ENCODE measurements at regions not wholly inside any gene's neighbourhood (a gene's known extent, or its start where the extent isn't known, plus 50 kb on each side); places are given as distances from the start of the nearest gene placed in this dataset.

DNA sequence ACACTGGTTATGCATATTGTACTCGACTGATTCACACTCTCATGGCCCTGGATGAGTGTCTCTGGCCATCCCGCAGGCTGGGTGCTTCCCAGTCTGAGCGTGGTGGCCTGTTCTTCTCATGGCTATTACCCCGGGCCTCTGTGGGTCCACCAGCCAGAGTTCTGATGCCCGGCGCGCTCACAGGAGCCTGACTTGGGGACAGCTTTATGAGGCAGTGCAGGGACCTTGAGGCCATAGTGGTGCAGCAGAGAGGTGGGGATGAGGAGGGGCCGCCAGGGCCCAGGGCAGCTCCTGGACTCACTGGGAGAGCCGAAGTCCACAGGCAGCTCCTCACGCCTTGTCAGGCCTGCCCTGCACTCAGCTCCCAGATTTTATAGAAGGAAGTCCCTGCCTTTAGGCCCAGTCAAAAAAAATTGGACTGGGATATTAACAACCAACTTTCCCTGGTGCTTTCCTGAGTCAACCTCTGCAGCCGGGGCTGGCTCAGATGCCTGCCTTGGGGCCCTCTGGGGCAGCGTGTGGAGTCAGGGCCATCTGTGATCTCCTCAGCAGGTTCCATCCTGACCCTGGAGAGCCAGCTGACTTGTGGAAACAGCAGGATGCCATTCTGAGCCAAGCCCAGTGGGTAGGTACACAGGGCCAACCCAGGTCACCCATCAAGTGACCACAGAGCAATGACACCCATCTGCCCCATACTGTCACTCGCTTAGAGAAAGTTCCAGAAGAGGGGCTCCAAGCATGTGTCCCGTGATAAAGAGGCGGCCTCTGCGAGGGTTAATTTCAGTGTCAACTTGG lies 89.4 kb upstream of the DIO3 start:
- Histone ChIP-seq H3K36me3 (replicated peaks; ENCODE audit: low read depth, low read length) (no peaks in the 10 kb centered on the region), H2AFZ (ENCODE audit: low read depth, low read length) (no peak overlapping the region), H3K4me1 (ENCODE audit: low read length) (no peaks in the 10 kb centered on the region), H3K27me3 (ENCODE audit: low read depth, low read length) (no peaks in the 10 kb centered on the region), H3K4me3 (ENCODE audit: low read length) (no peak overlapping the region), H4K20me1 (ENCODE audit: insufficient read depth, low read length) (no peaks in the 10 kb centered on the region), H3K79me2 (ENCODE audit: low read length) (no peaks in the 10 kb centered on the region), H3K4me2 (ENCODE audit: low read length) (no peak overlapping the region), H3K27ac (ENCODE audit: low read length) (no peak overlapping the region), H3K9ac (ENCODE audit: low read length) (no peak overlapping the region), H3K9me3 (ENCODE audit: insufficient read depth, low read length) (no peaks in the 10 kb centered on the region)
- TF ChIP-seq EZH2phosphoT487 (IDR thresholded peaks at IDR 0.05; ENCODE audit: low read depth): no peak
- TF ChIP-seq, protein P1, sequence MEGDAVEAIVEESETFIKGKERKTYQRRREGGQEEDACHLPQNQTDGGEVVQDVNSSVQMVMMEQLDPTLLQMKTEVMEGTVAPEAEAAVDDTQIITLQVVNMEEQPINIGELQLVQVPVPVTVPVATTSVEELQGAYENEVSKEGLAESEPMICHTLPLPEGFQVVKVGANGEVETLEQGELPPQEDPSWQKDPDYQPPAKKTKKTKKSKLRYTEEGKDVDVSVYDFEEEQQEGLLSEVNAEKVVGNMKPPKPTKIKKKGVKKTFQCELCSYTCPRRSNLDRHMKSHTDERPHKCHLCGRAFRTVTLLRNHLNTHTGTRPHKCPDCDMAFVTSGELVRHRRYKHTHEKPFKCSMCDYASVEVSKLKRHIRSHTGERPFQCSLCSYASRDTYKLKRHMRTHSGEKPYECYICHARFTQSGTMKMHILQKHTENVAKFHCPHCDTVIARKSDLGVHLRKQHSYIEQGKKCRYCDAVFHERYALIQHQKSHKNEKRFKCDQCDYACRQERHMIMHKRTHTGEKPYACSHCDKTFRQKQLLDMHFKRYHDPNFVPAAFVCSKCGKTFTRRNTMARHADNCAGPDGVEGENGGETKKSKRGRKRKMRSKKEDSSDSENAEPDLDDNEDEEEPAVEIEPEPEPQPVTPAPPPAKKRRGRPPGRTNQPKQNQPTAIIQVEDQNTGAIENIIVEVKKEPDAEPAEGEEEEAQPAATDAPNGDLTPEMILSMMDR (IDR thresholded peaks at IDR 0.05; ENCODE audit: low read depth, low read length): no peak

DNA sequence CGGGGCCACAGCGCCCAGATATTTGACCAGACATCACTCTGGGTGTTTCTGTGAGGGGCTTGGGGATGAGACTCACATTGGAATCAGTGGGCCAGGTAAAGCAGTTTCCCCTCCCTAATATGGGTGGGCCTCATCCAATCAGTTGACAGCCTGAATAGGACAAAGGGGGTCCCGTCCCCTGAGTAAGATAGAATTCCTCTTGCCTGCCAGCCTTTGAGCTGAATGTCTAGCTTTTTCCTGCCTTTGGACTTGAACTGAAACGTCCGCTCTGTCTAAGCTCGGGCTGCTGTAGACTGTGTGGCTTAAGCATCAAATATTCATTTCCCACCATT lies 88.8 kb upstream of the DIO3 start:
- no peak overlapping the region for H2AFZ ChIP-seq (ENCODE audit: low read depth, low read length)
- H3K9me3 ChIP-seq (ENCODE audit: insufficient read depth, low read length): no peaks in the 10 kb centered on the region
- no peaks in the 10 kb centered on the region for H3K4me1 ChIP-seq (ENCODE audit: low read length)
- H3K27me3 ChIP-seq (ENCODE audit: low read depth, low read length): no peaks in the 10 kb centered on the region
- H3K4me3 ChIP-seq (ENCODE audit: low read length): no peak overlapping the region
- H4K20me1 ChIP-seq (ENCODE audit: insufficient read depth, low read length): no peaks in the 10 kb centered on the region
- no peak overlapping the region for H3K27ac ChIP-seq (ENCODE audit: low read length)
- no peak for TF ChIP-seq EZH2phosphoT487 (IDR thresholded peaks at IDR 0.05; ENCODE audit: low read depth)
- TF ChIP-seq, protein P1 (IDR thresholded peaks at IDR 0.05; ENCODE audit: low read depth, low read length): no peak
- no peak overlapping the region for H3K9ac ChIP-seq (ENCODE audit: low read length)
- no peaks in the 10 kb centered on the region for H3K36me3 ChIP-seq (replicated peaks; ENCODE audit: low read depth, low read length)
- H3K4me2 ChIP-seq (ENCODE audit: low read length): no peak overlapping the region
- H3K79me2 ChIP-seq (ENCODE audit: low read length): no peaks in the 10 kb centered on the region

DNA sequence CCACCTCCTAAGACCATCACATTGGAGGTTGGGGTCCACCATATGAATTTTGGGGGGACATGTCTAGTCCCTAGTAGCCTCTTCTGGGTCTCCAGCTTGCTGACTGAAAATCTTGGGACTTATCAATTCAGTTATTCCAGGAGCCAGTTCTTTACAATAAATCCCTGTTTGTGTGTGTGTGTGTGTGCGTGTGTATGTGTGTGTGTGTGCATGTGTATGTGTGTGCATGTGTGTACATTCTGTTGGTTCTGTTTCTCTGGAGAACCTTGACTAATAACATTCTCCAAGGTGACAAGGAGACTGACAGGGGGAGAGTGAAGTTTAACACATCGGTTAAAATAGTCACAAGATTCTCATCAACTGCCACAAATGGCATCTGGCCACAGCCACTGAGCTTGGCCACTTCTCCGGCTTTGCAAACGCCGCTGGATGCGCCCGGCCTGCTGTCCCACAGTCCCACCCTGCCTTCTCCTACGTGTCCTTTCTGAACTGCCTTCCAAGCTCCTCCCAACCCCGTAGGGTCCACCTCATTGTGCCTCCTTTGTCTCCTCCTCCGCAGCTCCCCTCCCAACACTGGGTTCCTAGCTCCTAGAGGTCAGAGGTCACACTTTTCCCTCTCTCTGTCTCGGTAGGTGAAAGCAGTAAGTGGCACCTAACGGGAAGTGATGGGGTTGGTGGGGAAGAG lies 88.1 kb upstream of the DIO3 start:
- H3K27ac ChIP-seq (ENCODE audit: low read length): no peak overlapping the region
- no peak overlapping the region for H3K4me2 ChIP-seq (ENCODE audit: low read length)
- no peaks in the 10 kb centered on the region for H3K27me3 ChIP-seq (ENCODE audit: low read depth, low read length)
- H3K9me3 ChIP-seq (ENCODE audit: insufficient read depth, low read length): no peaks in the 10 kb centered on the region
- H4K20me1 ChIP-seq (ENCODE audit: insufficient read depth, low read length): no peaks in the 10 kb centered on the region
- H3K79me2 ChIP-seq (ENCODE audit: low read length): no peaks in the 10 kb centered on the region
- H2AFZ ChIP-seq (ENCODE audit: low read depth, low read length): no peak overlapping the region
- H3K4me3 ChIP-seq (ENCODE audit: low read length): no peak overlapping the region
- TF ChIP-seq, protein P1 (IDR thresholded peaks at IDR 0.05; ENCODE audit: low read depth, low read length): no peak
- no peak for TF ChIP-seq EZH2phosphoT487 (IDR thresholded peaks at IDR 0.05; ENCODE audit: low read depth)
- no peaks in the 10 kb centered on the region for H3K36me3 ChIP-seq (replicated peaks; ENCODE audit: low read depth, low read length)
- no peaks in the 10 kb centered on the region for H3K4me1 ChIP-seq (ENCODE audit: low read length)
- H3K9ac ChIP-seq (ENCODE audit: low read length): no peak overlapping the region

DNA sequence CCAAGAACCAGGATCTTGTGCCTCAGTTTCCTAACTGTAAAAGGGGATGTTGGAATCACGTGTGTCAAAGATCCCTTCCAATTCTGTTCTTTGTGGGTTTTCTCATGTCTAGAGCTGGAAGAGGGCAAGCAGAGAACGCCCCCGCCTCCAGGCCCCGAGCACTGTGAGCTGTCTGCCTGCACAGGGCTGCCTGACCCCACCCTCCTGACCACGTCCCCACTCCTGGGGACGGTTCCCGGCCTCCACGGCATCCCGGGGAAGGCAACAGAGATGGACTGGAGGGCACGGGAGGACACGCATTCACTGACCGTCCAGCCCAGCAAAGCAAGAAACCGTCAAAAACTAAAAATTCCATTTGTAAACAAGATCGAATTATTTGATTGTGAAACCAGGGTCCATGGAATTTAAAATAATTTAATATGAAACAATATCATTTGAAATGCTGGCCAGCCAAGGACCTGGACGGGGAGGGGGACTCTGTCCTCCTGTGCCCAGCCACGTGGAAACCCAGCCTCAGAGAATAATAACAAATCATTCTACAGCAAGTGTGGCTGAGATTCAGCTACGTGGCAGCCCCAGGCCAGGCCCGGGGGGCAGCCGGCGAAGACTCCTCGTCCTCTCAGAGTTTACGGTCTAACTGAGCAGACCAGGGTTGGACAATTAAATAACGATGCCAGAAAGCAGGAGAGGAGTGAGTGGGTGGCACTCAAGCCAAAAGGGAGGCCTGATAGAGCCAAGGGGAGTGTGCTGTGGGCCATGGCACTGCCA lies 87.3 kb upstream of the DIO3 start:
- Histone ChIP-seq H3K79me2 (ENCODE audit: low read length) (no peaks in the 10 kb centered on the region), H3K36me3 (replicated peaks; ENCODE audit: low read depth, low read length) (no peaks in the 10 kb centered on the region), H2AFZ (ENCODE audit: low read depth, low read length) (no peak overlapping the region), H3K27ac (ENCODE audit: low read length) (no peak overlapping the region), H3K4me2 (ENCODE audit: low read length) (no peak overlapping the region), H3K9ac (ENCODE audit: low read length) (no peak overlapping the region), H3K9me3 (ENCODE audit: insufficient read depth, low read length) (no peaks in the 10 kb centered on the region), H3K27me3 (ENCODE audit: low read depth, low read length) (no peaks in the 10 kb centered on the region), H4K20me1 (ENCODE audit: insufficient read depth, low read length) (no peaks in the 10 kb centered on the region), H3K4me3 (ENCODE audit: low read length) (no peak overlapping the region), H3K4me1 (ENCODE audit: low read length) (no peaks in the 10 kb centered on the region)
- TF ChIP-seq, protein P1 (IDR thresholded peaks at IDR 0.05; ENCODE audit: low read depth, low read length): no peak

Data from OCI-LY3 (cell line).